ENCODE measurements at regions not wholly inside any gene's neighbourhood (a gene's known extent, or its start where the extent isn't known, plus 50 kb on each side); places are given as distances from the start of the nearest gene placed in this dataset.

DNA sequence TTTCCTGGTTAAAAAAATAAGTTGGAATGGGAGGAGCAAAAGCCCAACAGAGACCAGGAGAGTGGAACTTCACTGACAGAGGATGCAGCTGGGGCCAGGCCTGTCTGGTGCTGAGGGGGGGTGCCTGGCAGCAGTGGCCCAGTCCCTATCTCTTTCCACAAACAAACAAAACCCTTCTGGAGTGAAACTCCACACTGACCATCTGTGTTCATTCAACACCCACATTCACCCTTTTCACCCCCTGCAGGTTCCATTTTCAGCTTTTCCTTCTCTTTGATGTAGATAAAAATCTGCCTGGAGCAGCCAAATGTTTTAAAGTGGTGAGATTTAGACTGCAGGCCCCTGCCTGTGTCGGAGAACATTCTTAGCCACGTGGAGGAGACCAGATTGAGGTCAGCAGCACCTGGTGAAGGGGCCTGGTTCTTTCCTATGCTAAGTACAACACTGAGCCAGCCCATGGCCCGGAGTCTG is 161.4 kb upstream of the CDH11 start:
- DNase-seq, result no peak
- Histone ChIP-seq H3K27ac (no peak overlapping the region), H3K27me3 (no peaks in the 10 kb centered on the region), H3K36me3 (replicated peaks in 1 of 2; ENCODE audit: insufficient read depth in 1 of 2, low read depth in 2 of 2) (no peaks in the 10 kb centered on the region), H3K4me1 (no peaks in the 10 kb centered on the region), H3K4me3 (no peak overlapping the region), H3K9me3 (no peaks in the 10 kb centered on the region)
- intact Hi-C loops (cut with DNase I), result no loop called here
- ATAC-seq, result no peak
- 28 to 32% methylated on average over 3 of the region's 3 CpGs for WGBS, 2 donors
- TF ChIP-seq, protein P1, sequence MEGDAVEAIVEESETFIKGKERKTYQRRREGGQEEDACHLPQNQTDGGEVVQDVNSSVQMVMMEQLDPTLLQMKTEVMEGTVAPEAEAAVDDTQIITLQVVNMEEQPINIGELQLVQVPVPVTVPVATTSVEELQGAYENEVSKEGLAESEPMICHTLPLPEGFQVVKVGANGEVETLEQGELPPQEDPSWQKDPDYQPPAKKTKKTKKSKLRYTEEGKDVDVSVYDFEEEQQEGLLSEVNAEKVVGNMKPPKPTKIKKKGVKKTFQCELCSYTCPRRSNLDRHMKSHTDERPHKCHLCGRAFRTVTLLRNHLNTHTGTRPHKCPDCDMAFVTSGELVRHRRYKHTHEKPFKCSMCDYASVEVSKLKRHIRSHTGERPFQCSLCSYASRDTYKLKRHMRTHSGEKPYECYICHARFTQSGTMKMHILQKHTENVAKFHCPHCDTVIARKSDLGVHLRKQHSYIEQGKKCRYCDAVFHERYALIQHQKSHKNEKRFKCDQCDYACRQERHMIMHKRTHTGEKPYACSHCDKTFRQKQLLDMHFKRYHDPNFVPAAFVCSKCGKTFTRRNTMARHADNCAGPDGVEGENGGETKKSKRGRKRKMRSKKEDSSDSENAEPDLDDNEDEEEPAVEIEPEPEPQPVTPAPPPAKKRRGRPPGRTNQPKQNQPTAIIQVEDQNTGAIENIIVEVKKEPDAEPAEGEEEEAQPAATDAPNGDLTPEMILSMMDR (IDR thresholded peaks at IDR 0.05), result no peak
- no peak for TF ChIP-seq POLR2A (IDR thresholded peaks at IDR 0.05)

DNA sequence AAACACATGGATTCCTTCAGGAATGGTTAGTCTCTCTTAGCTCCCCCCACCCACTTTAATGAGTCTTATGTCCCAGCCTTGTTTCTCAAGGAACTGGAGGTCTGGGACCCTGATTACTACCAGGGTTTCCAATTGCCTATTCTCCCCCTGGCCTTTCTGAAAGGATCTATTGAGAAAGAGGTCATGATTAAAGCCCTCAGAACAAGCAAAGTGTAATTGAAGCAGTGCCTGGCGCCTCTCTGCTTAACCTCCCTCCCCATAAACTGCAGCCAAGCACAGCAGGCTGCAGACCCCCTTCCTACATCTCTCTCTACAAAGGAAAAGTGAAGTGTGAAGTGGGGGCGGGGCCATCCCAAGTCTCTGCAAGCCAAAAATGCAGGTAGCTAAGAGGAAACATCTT is 159.7 kb upstream of the CDH11 start:
- TF ChIP-seq, protein P1 (IDR thresholded peaks at IDR 0.05), result no peak
- TF ChIP-seq POLR2A (IDR thresholded peaks at IDR 0.05), result no peak

DNA sequence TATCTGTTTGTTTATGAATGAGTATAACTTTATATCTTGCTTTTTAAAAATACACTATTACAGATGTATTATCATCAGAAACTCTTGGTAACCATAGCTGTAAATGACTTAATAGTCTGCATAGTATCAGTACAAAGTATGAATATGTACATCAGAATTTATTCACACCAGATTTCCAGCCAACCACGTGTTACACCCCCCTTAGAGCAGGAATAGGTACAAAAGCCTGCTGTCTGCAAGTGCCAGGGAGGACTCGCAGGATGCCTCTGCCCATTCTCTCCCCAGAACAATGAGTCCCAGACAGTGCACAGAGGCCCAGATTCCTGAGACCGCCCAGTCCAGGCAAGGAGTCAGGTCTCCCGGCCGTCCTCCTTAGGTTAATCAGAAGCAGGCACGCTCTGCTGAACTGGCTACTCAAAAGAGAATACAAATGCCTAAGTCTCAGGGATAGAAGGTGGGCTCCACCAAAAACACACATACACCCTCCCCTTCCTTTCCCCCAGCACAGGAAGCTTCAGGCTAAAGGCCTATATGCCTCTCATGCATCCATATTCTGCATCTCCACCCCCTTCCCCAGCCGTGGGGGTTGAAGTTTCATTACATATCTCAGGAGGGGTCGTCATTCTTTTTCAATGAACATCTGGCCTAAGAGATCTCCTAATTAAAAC is 159.1 kb upstream of the CDH11 start:
- no peaks in the 10 kb centered on the region for H3K9me3 ChIP-seq
- H3K36me3 ChIP-seq (replicated peaks in 1 of 2; ENCODE audit: insufficient read depth in 1 of 2, low read depth in 2 of 2), result no peaks in the 10 kb centered on the region
- no peaks in the 10 kb centered on the region for H3K27me3 ChIP-seq
- DNase-seq, result no peak
- no peaks in the 10 kb centered on the region for H3K4me1 ChIP-seq
- 43 to 66% methylated on average over 8 of the region's 8 CpGs for WGBS, 2 donors
- ATAC-seq, result no peak
- intact Hi-C loops (cut with DNase I), result no loop called here
- no peak overlapping the region for H3K27ac ChIP-seq
- TF ChIP-seq, protein P1 (IDR thresholded peaks at IDR 0.05), result no peak
- TF ChIP-seq POLR2A (IDR thresholded peaks at IDR 0.05), result no peak
- no peak overlapping the region for H3K4me3 ChIP-seq

More for the DNA sequence above, 159.7 kb upstream of the CDH11 start:
- ATAC-seq (no peak), DNase-seq (no peak)
- Histone ChIP-seq H3K27me3 (no peaks in the 10 kb centered on the region), H3K9me3 (no peaks in the 10 kb centered on the region), H3K36me3 (replicated peaks in 1 of 2; ENCODE audit: insufficient read depth in 1 of 2, low read depth in 2 of 2) (no peaks in the 10 kb centered on the region), H3K4me3 (no peak overlapping the region), H3K4me1 (no peaks in the 10 kb centered on the region), H3K27ac (no peak overlapping the region)
- intact Hi-C loops (cut with DNase I), result no loop called here
- 44% methylated on average over 2 of the region's 2 CpGs for WGBS, 2 donors

DNA sequence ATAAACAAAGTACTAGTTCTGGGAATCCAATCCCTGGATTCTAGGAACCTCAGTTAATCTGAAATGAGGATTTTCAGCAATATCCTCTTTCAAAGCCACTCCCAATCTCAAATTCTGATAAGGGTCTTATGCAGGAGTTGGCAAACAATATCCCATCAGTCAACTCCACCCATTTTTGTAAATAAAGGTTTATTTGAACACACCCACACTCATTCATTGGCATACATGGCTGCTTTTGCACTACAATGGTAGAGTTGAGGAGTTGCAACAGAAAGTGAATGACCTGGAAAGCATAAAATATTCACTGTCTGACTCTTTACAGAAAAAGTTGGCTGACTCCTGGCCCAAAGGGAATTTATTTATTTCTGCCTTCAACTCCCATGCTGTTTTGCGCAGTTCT is 157.7 kb upstream of the CDH11 start:
- no peaks in the 10 kb centered on the region for H3K4me1 ChIP-seq
- intact Hi-C loops (cut with DNase I), result no loop called here
- 82 to 100% methylated on average over 1 of the region's 1 CpG for WGBS, 2 donors
- H3K36me3 ChIP-seq (replicated peaks in 1 of 2; ENCODE audit: insufficient read depth in 1 of 2, low read depth in 2 of 2), result no peaks in the 10 kb centered on the region
- no peaks in the 10 kb centered on the region for H3K27me3 ChIP-seq
- H3K27ac ChIP-seq, result no peak overlapping the region
- DNase-seq, result no peak
- no peak for TF ChIP-seq POLR2A (IDR thresholded peaks at IDR 0.05)
- TF ChIP-seq, protein P1 (IDR thresholded peaks at IDR 0.05), result no peak
- no peaks in the 10 kb centered on the region for H3K9me3 ChIP-seq
- H3K4me3 ChIP-seq, result no peak overlapping the region
- ATAC-seq, result no peak

DNA sequence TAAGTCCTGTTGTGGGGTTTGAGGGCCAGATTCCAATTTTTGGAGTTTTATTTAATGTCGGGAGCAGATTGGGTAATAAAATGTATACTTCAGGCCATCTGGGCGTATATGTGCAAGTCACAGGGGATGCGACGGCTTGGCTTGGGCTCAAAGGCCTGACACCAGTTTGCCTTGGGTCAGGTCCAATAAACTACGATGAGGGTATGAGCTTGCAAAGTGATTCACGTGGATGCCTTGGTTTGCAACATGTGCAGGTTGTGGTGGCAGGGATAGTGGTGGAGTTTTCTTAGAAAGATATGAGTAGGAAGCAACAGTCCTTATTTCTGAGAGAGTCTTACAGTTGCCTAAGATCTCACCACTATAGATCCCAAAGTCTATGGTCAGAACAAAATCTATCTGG is 157.0 kb upstream of the CDH11 start:
- Histone ChIP-seq H3K27ac (no peak overlapping the region), H3K36me3 (replicated peaks in 1 of 2; ENCODE audit: insufficient read depth in 1 of 2, low read depth in 2 of 2) (no peaks in the 10 kb centered on the region), H3K9me3 (no peaks in the 10 kb centered on the region), H3K27me3 (no peaks in the 10 kb centered on the region), H3K4me3 (no peak overlapping the region), H3K4me1 (no peaks in the 10 kb centered on the region)
- TF ChIP-seq, protein P1 (IDR thresholded peaks at IDR 0.05), result no peak
- TF ChIP-seq POLR2A (IDR thresholded peaks at IDR 0.05), result no peak
- WGBS, 2 donors, result 75 to 80% methylated on average over 6 of the region's 6 CpGs
- ATAC-seq, result no peak
- no peak for DNase-seq
- intact Hi-C loops (cut with DNase I), result no loop called here
